Pancreas (tissue), 10 donors: ENCODE measurements at regions not wholly inside any gene's neighbourhood (a gene's known extent, or its start where the extent isn't known, plus 50 kb on each side); places are given as distances from the start of the nearest gene placed in this dataset.

Source experiments
- ATAC-seq, 4 donors: fragments of 200-7000 bp; cut with Tn5 transposase; one replicate each; pipeline versions ENCODE4 v1.8.0 to v1.9.1; 2020; ENCODE audit warnings: mild to moderate bottlenecking in 4 of 4, moderate library complexity in 4 of 4
- DNase-seq, 6 donors: peaks; one replicate each; pipeline ENCODE4 v3.0.0-alpha.2; 2020
- FAIRE-seq: peaks from 2 replicates; lab custom pipeline; 2012; peaks lifted over from hg19 to GRCh38; lab: Jason Lieb, UNC
- H3K27ac ChIP-seq, 4 donors: fragments of 200-600 bp; sonication (generic); 1 replicate in 3 of 4; 2 replicates in 1 of 4; pipeline versions ENCODE4 v1.5.0 to v1.8.0; 2020
- H3K27me3 ChIP-seq, 4 donors: fragments of 200-600 bp; one replicate each; pipeline ENCODE4 v1.8.0; 2021
- H3K36me3 ChIP-seq, 3 donors: fragments of 200-600 bp; sonication (generic) in 1 of 3; one replicate each; pipeline versions ENCODE4 v1.5.0 to v1.8.0; 2020 to 2021
- H3K4me1 ChIP-seq, 3 donors: fragments of 200-600 bp; one replicate each; pipeline ENCODE4 v1.8.0; 2021
- H3K4me3 ChIP-seq, 4 donors: fragments of 200-600 bp; sonication (generic) in 2 of 4; one replicate each; pipeline versions ENCODE4 v1.5.0 to v1.8.0; 2020 to 2021
- H3K9me3 ChIP-seq, 4 donors: fragments of 200-600 bp; one replicate each; pipeline ENCODE4 v1.8.0; 2021
- CTCF ChIP-seq, 4 donors: fragments of 200-600 bp; sonication (generic) in 3 of 4; IDR thresholded peaks; one replicate each; pipeline versions ENCODE4 v1.5.0 to v1.8.0; 2021; ENCODE audit warnings: antibody characterized with exemption in 4 of 4
- WGBS, 2 donors: extraction: QIAGEN DNeasy Blood & Tissue Kit; methylation state at CpG; one replicate each; pipeline ENCODE4 v1.1.7; 2013; 5-methylcytosine and 5-hydroxymethylcytosine counted together
- intact Hi-C, 3 donors: fragments of 100-400 bp; cut with DNase I; formaldehyde crosslinking; loops; one replicate each; pipeline versions ENCODE4 v1.11.1 to v1.14.2; 2022
- donor health status: healthy with polysubstance abuse.
- donor health status: DM: no; HTN: no; CAD: no; lungs with moderate emphysema.
- donor health status: DM: no; HTN: no; CAD: no.
- donor health status: control.
- donor health status: control.
- donor health status: Bipolar disorder and iron deficiency.
- donor health status: DM: yes; HTN: yes; CAD: no.
- donor health status: DM: no; HTN: no; CAD: no.
- donor health status: DM: no; HTN: no; CAD: no.
- donor health status: DM: yes; HTN: yes; CAD: no.

GRCh38 chr18:77617694-77618093 lies 368.0 kb downstream of the GALR1 start:
- intact Hi-C loops: no loop called here
- FAIRE-seq: no peak
- H3K4me3 ChIP-seq: no peak overlapping the region
- no peak for DNase-seq
- H3K36me3 ChIP-seq: no peaks in the 10 kb centered on the region
- TF ChIP-seq CTCF (IDR thresholded peaks at IDR 0.05): no peak
- no peaks in the 10 kb centered on the region for H3K27me3 ChIP-seq
- peak in 2 of 4 donors; percentile 18 to 34 for ATAC-seq
- no peaks in the 10 kb centered on the region for H3K9me3 ChIP-seq
- peaks cover 0 to 4% (median 0%) of the 10 kb centered on the region in 3 donors for H3K4me1 ChIP-seq
- no peak overlapping the region for H3K27ac ChIP-seq
- 86 to 95% methylated on average over 3 of the region's 3 CpGs for WGBS, 2 donors

- Histone ChIP-seq H3K9me3 (no peaks in the 10 kb centered on the region), H3K4me1 (peaks cover 0 to 4% (median 0%) of the 10 kb centered on the region in 3 donors), H3K27ac (no peak overlapping the region), H3K4me3 (no peak overlapping the region), H3K27me3 (no peaks in the 10 kb centered on the region), H3K36me3 (no peaks in the 10 kb centered on the region)
- intact Hi-C loops: no loop called here
- peak in 2 of 4 donors; percentile 18 to 44 for ATAC-seq
- no peak for TF ChIP-seq CTCF (IDR thresholded peaks at IDR 0.05)
- no peak for DNase-seq
- FAIRE-seq: no peak
Measured at GRCh38 chr18:77619525-77619924, 369.9 kb downstream of the GALR1 start.

- Histone ChIP-seq H3K9me3 (no peaks in the 10 kb centered on the region), H3K27ac (no peak overlapping the region), H3K36me3 (no peaks in the 10 kb centered on the region), H3K4me1 (peaks cover 0 to 4% (median 0%) of the 10 kb centered on the region in 3 donors), H3K27me3 (peaks cover 0 to 4% (median 0%) of the 10 kb centered on the region in 4 donors), H3K4me3 (no peak overlapping the region)
- no peak for FAIRE-seq
- DNase-seq: no peak
- TF ChIP-seq CTCF (IDR thresholded peaks at IDR 0.05): no peak
- ATAC-seq: no peak
- WGBS, 2 donors: 62 to 84% methylated on average over 7 to 8 of the region's 8 CpGs
- intact Hi-C loops: no loop called here
Measured at GRCh38 chr18:77622009-77622692, 372.5 kb downstream of the GALR1 start.

- Histone ChIP-seq H3K27me3 (no peaks in the 10 kb centered on the region), H3K36me3 (no peaks in the 10 kb centered on the region), H3K27ac (no peak overlapping the region), H3K4me1 (no peaks in the 10 kb centered on the region), H3K4me3 (no peak overlapping the region), H3K9me3 (no peaks in the 10 kb centered on the region)
- DNase-seq (no peak), ATAC-seq (no peak), FAIRE-seq (no peak)
- no peak for TF ChIP-seq CTCF (IDR thresholded peaks at IDR 0.05)
- WGBS, 2 donors: 70 to 77% methylated on average over 8 of the region's 8 CpGs
- intact Hi-C loops: no loop called here
Measured at GRCh38 chr18:77632758-77633157, 383.1 kb downstream of the GALR1 start.

- TF ChIP-seq CTCF (IDR thresholded peaks at IDR 0.05): no peak
- Histone ChIP-seq H3K27ac (no peak overlapping the region), H3K9me3 (no peaks in the 10 kb centered on the region), H3K27me3 (no peaks in the 10 kb centered on the region), H3K36me3 (no peaks in the 10 kb centered on the region), H3K4me3 (no peak overlapping the region), H3K4me1 (no peaks in the 10 kb centered on the region)
- DNase-seq (no peak), ATAC-seq (no peak), FAIRE-seq (no peak)
- intact Hi-C loops: no loop called here
- WGBS, 2 donors: 65 to 80% methylated on average over 7 of the region's 7 CpGs
Measured at GRCh38 chr18:77634494-77634893, 384.8 kb downstream of the GALR1 start.
